GM12873 (cell line): ENCODE measurements at regions not wholly inside any gene's neighbourhood (a gene's known extent, or its start where the extent isn't known, plus 50 kb on each side); places are given as distances from the start of the nearest gene placed in this dataset.
A peak's percentile ranks its signal among the peaks of the same experiment; 100 is the strongest.

Experiments used
- TF ChIP-seq, protein P1 (sequence below): IDR thresholded peaks from 2 replicates; pipeline ENCODE4 v1.5.1; 2012; ENCODE audit warnings: low read depth, mild to moderate bottlenecking, moderate library complexity, low read length, control low read depth; ENCODE audit not compliant: insufficient read depth; ENCODE audit errors: missing control alignments

DNA sequence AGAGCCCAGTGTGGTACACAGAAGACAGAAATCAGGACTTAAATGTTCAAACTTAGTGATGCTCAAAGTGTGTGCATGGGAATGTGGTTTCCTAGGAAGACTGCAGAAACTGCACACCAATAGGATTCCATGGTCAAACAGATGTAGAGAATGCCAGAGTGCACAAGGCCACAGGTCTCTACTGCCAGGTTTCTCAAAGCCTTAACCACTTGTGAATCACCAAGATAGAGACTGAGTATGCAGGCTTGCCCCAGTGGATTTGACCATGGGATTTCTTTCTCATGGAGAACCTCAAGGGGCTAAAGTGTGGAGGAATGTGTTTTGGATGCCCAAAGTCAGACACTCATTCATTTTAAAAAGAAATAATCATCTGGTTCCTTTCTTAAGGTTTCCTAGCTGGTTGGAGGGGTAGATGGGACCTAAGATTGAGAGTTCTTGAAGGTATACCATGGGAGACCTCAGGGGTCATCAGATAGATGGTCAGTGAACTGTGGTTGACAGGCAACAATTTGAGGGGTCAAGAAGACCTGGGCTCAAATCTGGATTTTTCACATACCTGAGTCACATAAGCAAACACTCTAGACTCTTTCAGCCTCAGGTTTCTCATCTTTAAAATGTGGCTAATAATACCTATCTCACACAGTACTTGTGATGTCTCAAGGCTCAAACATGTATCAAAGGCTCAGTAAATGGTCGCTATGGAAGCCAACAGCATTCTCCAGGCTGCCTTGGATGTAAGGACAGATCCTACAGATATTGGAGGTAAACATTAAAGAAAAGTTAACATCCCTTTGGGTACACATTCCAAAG is 81.1 kb downstream of the BOD1 start:
- TF ChIP-seq, protein P1, sequence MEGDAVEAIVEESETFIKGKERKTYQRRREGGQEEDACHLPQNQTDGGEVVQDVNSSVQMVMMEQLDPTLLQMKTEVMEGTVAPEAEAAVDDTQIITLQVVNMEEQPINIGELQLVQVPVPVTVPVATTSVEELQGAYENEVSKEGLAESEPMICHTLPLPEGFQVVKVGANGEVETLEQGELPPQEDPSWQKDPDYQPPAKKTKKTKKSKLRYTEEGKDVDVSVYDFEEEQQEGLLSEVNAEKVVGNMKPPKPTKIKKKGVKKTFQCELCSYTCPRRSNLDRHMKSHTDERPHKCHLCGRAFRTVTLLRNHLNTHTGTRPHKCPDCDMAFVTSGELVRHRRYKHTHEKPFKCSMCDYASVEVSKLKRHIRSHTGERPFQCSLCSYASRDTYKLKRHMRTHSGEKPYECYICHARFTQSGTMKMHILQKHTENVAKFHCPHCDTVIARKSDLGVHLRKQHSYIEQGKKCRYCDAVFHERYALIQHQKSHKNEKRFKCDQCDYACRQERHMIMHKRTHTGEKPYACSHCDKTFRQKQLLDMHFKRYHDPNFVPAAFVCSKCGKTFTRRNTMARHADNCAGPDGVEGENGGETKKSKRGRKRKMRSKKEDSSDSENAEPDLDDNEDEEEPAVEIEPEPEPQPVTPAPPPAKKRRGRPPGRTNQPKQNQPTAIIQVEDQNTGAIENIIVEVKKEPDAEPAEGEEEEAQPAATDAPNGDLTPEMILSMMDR, result no peak

DNA sequence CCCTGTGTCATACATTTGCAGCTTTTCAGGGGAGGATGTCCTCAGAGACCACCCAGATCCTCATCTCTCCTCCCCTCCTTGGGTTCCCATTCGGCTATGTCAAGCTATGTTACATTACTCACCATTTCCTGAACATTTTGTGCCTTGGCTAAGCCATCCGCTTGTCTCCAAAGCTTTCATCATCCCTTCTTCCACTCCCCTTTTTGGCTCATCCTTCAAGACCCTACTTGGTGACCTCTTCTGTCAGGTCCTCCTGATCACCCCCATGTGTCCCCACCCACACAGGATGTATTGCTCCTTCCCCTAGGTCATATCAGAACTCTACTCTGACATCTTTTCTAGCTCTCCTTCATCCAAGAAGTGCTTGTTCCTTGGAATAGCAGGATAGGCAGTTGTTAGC is 81.8 kb downstream of the BOD1 start:
- TF ChIP-seq, protein P1, result no peak

DNA sequence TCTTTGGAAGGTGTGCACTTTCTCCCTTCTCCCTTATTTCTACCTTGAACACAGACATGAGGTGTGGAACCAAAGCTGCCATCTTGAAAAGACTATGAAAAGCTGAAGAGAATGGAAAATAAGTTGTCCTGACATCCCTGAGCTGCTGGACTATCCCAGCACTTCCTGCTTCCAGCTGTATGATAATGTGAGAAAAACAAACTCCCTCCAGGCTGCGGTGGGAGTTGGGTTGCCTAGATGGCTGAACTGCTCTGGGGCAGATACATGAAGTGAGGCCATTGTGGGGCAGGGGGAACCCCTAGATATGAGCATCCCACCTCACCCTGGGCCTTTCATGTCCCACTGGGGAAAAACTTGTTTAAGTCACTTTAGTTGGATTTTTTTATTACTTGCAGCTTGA is 82.4 kb downstream of the BOD1 start:
- TF ChIP-seq, protein P1, result no peak

DNA sequence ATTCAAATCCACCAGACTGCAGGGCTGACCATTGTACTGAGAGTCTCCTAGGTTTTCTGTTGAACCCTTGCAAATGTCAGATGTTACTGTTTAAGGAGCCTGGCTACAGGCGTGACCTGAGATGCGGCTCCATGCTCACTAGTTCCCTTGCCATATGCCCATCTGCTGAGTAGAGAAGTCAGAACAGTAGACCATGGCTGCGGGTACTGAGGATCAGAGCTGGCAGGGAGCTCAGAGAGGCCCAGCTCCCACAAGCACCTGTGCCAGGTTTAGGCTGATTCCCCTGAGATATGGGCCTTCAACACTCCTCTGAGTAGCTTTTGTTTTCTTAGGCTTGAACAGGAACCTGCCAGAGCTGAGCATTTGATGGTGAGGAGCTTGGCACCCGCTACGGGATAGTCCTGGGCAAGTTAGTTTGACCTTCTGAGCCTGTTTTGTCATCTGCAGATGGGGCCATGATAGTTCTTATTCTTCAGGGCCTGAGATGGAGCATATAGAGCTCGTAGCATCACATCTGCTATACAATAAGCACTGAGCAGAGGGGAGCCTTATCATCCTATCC is 83.7 kb downstream of the BOD1 start:
- TF ChIP-seq, protein P1, result no peak

DNA sequence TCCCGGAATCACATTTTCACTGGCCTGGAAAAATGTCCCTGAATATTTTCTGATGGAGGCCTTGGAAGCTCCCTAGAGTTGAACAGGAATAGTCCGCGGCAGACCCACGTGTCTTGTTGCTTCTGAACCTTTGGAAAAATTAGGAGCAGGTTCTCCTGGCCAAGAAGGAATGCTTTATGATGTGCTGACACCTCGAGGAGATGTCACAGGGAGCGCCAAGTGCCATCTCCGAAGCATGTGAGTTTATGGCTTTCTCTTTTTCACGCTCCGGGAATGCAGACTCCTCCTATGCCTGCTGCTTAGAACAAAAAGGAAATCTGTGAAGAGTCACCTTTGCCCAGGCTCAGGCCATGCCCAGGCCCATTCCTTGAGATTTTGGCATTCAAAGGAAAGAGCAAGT is 84.6 kb downstream of the BOD1 start:
- TF ChIP-seq, protein P1, result no peak

DNA sequence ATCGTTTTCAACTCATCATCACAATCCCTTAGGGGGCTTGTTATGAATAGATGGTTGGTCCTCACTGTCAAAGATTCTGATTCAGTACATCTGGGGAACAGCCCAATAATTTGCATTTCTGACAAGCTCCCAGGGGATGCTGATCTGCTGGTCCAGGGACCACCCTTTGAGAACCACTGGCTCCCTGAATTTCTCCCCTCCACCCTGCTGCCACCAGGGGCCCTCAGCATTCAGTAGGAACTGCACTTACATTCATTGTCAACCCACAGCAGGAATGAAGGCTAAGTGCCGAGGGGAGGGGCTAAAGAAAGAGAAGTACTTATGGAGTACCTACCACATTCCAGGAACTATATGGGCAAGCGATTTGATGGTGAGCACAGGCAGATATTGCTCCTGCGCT is 85.9 kb downstream of the BOD1 start:
- TF ChIP-seq, protein P1, result peak; percentile 34

DNA sequence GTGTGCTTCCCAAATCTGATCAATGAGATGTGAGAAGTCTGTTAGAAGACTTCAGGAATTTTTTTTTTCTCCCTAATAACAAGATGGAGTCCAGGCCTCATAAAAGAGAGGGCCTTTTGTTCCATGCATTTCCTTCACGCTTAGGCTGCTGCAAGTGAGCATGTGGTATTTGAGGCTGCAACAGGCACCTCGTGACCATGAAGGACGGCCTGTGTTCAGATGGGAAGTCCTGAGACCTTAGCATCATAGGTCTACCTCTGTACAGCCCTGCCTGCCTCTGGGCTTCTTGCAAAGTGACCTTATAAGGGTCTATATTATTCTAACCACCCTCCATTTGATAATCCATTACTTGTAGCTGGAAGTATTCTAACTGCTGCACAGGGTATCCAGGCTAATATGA is 86.6 kb downstream of the BOD1 start:
- TF ChIP-seq, protein P1, result no peak
